Fibroblast of the conjunctiva (primary cell): ENCODE measurements at regions not wholly inside any gene's neighbourhood (a gene's known extent, or its start where the extent isn't known, plus 50 kb on each side); places are given as distances from the start of the nearest gene placed in this dataset.
"Not testable (repeated sequence)": the region's sequence is repeated elsewhere in the genome, so short reads cannot be mapped to it uniquely, and the experiment has no call there.

Source experiments
- DNase-seq: peaks from one replicate; pipeline ENCODE4 v3.0.0-alpha.2; 2010; ENCODE audit warnings: low read depth

GRCh38 chr16:7820816-7821215 lies 488.2 kb downstream of the RBFOX1 start:
- no peak for DNase-seq

GRCh38 chr16:7805686-7806396 lies 473.2 kb downstream of the RBFOX1 start:
- DNase-seq, result no peak

- no peak for DNase-seq
These were observed 472.1 kb downstream of the RBFOX1 start for GRCh38 chr16:7804635-7805195.

GRCh38 chr16:7792346-7792745 lies 459.7 kb downstream of the RBFOX1 start:
- DNase-seq, result no peak

- DNase-seq, result no peak
These were observed 458.5 kb downstream of the RBFOX1 start for GRCh38 chr16:7791028-7791590.

GRCh38 chr16:7775072-7775488 lies 442.4 kb downstream of the RBFOX1 start:
- no peak for DNase-seq

GRCh38 chr16:7772722-7773121 lies 440.1 kb downstream of the RBFOX1 start:
- DNase-seq, result no peak

GRCh38 chr16:7769091-7769490 lies 436.4 kb downstream of the RBFOX1 start:
- DNase-seq, result not testable (repeated sequence)

- no peak for DNase-seq
These were observed 432.5 kb downstream of the RBFOX1 start for GRCh38 chr16:7765079-7765550.

- no peak for DNase-seq
These were observed 430.5 kb downstream of the RBFOX1 start for GRCh38 chr16:7763111-7763510.
